Midbrain (tissue), 1 donor: ENCODE measurements at regions not wholly inside any gene's neighbourhood (a gene's known extent, or its start where the extent isn't known, plus 50 kb on each side); places are given as distances from the start of the nearest gene placed in this dataset.

ENCODE experiments used
- DNase-seq: peaks from one replicate; lab custom pipeline; 2025; lab: John Stamatoyannopoulos, UW

GRCh38 chr17:71395901-71396300 is 724.9 kb upstream of the SOX9 start:
- no peak for DNase-seq

GRCh38 chr17:71396711-71397110 is 724.1 kb upstream of the SOX9 start:
- DNase-seq, result no peak

GRCh38 chr17:71398025-71398424 is 722.8 kb upstream of the SOX9 start:
- DNase-seq, result no peak

GRCh38 chr17:71398800-71399219 is 722.0 kb upstream of the SOX9 start:
- no peak for DNase-seq

- DNase-seq, result no peak
These were observed 721.6 kb upstream of the SOX9 start for GRCh38 chr17:71399221-71399620.

GRCh38 chr17:71399649-71400048 is 721.2 kb upstream of the SOX9 start:
- DNase-seq, result no peak

GRCh38 chr17:71402007-71402406 is 718.8 kb upstream of the SOX9 start:
- no peak for DNase-seq

GRCh38 chr17:71402661-71403141 is 718.1 kb upstream of the SOX9 start:
- DNase-seq, result no peak

- DNase-seq, result no peak
These were observed 715.7 kb upstream of the SOX9 start for GRCh38 chr17:71405101-71405500.

GRCh38 chr17:71407981-71408380 is 712.8 kb upstream of the SOX9 start:
- DNase-seq, result no peak

GRCh38 chr17:71409137-71409536 is 711.7 kb upstream of the SOX9 start:
- DNase-seq, result no peak

- DNase-seq, result no peak
These were observed 711.1 kb upstream of the SOX9 start for GRCh38 chr17:71409712-71410111.

GRCh38 chr17:71412803-71413202 is 708.0 kb upstream of the SOX9 start:
- DNase-seq, result no peak

GRCh38 chr17:71413935-71414334 is 706.9 kb upstream of the SOX9 start:
- DNase-seq, result no peak

GRCh38 chr17:71417142-71417541 is 703.7 kb upstream of the SOX9 start:
- DNase-seq, result no peak

- DNase-seq, result no peak
These were observed 697.9 kb upstream of the SOX9 start for GRCh38 chr17:71422968-71423367.

GRCh38 chr17:71423871-71424546 is 696.8 kb upstream of the SOX9 start:
- DNase-seq, result no peak

GRCh38 chr17:71427801-71428200 is 693.0 kb upstream of the SOX9 start:
- DNase-seq, result no peak

GRCh38 chr17:71428897-71429296 is 691.9 kb upstream of the SOX9 start:
- no peak for DNase-seq

- no peak for DNase-seq
These were observed 690.5 kb upstream of the SOX9 start for GRCh38 chr17:71430281-71430680.

- DNase-seq, result no peak
These were observed 689.7 kb upstream of the SOX9 start for GRCh38 chr17:71431146-71431545.

- DNase-seq, result no peak
These were observed 688.2 kb upstream of the SOX9 start for GRCh38 chr17:71432378-71433315.

GRCh38 chr17:71434716-71435115 is 686.1 kb upstream of the SOX9 start:
- no peak for DNase-seq
